ENCODE measurements at regions not wholly inside any gene's neighbourhood (a gene's known extent, or its start where the extent isn't known, plus 50 kb on each side); places are given as distances from the start of the nearest gene placed in this dataset.

GRCh38 chr12:92482599-92482998 lies 220.2 kb upstream of the PLEKHG7 start:
- no peak overlapping the region for H3K27ac Mint-ChIP-seq
- no peaks in the 10 kb centered on the region for H3K36me3 ChIP-seq (ENCODE audit: insufficient read depth)
- ATAC-seq (no peak), DNase-seq (ENCODE audit: low spot score) (no peak)
- no peak overlapping the region for H3K4me2 ChIP-seq
- H3K27me3 Mint-ChIP-seq (ENCODE audit: insufficient read depth, low read depth, poor library complexity), result no peaks in the 10 kb centered on the region
- H3K79me2 ChIP-seq (replicated peaks; ENCODE audit: insufficient read depth), result no peaks in the 10 kb centered on the region
- no peaks in the 10 kb centered on the region for H4K20me1 ChIP-seq (replicated peaks; ENCODE audit: insufficient read depth)
- no peak for TF ChIP-seq ZNF462 (CRISPR knock-in tag; IDR thresholded peaks at IDR 0.05)
- no peak for TF ChIP-seq JUNB (IDR thresholded peaks at IDR 0.05; ENCODE audit: unreplicated experiment)
- TF ChIP-seq CREB1 (CRISPR knock-in tag; IDR thresholded peaks at IDR 0.05; ENCODE audit: low read depth), result no peak
- no peak for TF ChIP-seq NANOG (IDR thresholded peaks at IDR 0.05; ENCODE audit: borderline replicate concordance)
- TF ChIP-seq, protein P1, sequence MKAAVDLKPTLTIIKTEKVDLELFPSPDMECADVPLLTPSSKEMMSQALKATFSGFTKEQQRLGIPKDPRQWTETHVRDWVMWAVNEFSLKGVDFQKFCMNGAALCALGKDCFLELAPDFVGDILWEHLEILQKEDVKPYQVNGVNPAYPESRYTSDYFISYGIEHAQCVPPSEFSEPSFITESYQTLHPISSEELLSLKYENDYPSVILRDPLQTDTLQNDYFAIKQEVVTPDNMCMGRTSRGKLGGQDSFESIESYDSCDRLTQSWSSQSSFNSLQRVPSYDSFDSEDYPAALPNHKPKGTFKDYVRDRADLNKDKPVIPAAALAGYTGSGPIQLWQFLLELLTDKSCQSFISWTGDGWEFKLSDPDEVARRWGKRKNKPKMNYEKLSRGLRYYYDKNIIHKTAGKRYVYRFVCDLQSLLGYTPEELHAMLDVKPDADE (IDR thresholded peaks at IDR 0.05), result no peak
- no peak for TF ChIP-seq POLR2AphosphoS5 (IDR thresholded peaks at IDR 0.05; ENCODE audit: low read depth)
- TF ChIP-seq STAT1 (IDR thresholded peaks at IDR 0.05; ENCODE audit: unreplicated experiment), result no peak
- no peak for TF ChIP-seq ZNF331 (CRISPR knock-in tag; IDR thresholded peaks at IDR 0.05; ENCODE audit: low read depth)
- no peak for TF ChIP-seq EZH2 (IDR thresholded peaks at IDR 0.05; ENCODE audit: low read depth, unreplicated experiment)
- TF ChIP-seq REST (IDR thresholded peaks at IDR 0.05; ENCODE audit: unreplicated experiment), result no peak
- no peak for TF ChIP-seq ZNF114 (CRISPR knock-in tag; IDR thresholded peaks at IDR 0.05)
- H3K9me3 Mint-ChIP-seq, result no peaks in the 10 kb centered on the region
- H3K36me3 Mint-ChIP-seq (ENCODE audit: low read depth), result no peaks in the 10 kb centered on the region
- no peak overlapping the region; the same call in 1 of the 2 replicates for H2AFZ ChIP-seq
- H3F3A ChIP-seq (replicated peaks; ENCODE audit: low read depth), result no peaks in the 10 kb centered on the region
- peaks cover 7% of the 10 kb centered on the region; the same call in 1 of the 3 replicates for H3K4me1 Mint-ChIP-seq
- H3K4me3 Mint-ChIP-seq, result no peak overlapping the region
- H3K27ac ChIP-seq (ENCODE audit: low read depth), result no peak overlapping the region
- no peaks in the 10 kb centered on the region; the same call in 1 of the 2 replicates for H3K4me1 ChIP-seq (ENCODE audit: insufficient read depth)
- no peak overlapping the region for H3K4me3 ChIP-seq
- no peaks in the 10 kb centered on the region for H3K27me3 ChIP-seq (ENCODE audit: insufficient read depth)
- 0 out of 2 replicates have a peak, but pooled peaks cover 5% of the 10 kb centered on the region for H3K9me2 ChIP-seq (ENCODE audit: insufficient read depth)

Data from GM23338 (cell line).